ENCODE measurements at regions not wholly inside any gene's neighbourhood (a gene's known extent, or its start where the extent isn't known, plus 50 kb on each side); places are given as distances from the start of the nearest gene placed in this dataset.

- TF ChIP-seq CTCF (IDR thresholded peaks at IDR 0.05; ENCODE audit: low read depth, low read length) (no peak), EZH2phosphoT487 (IDR thresholded peaks at IDR 0.05; ENCODE audit: low read depth) (no peak)
These were observed 122.0 kb upstream of the CRBN start for GRCh38 chr3:3301476-3301875.
